Neural progenitor cell (in vitro differentiated cells): ENCODE measurements at regions not wholly inside any gene's neighbourhood (a gene's known extent, or its start where the extent isn't known, plus 50 kb on each side); places are given as distances from the start of the nearest gene placed in this dataset.

ENCODE experiments used
- DNase-seq: peaks from one replicate; pipeline ENCODE4 v3.0.0-alpha.2; 2016; ENCODE audit warnings: low spot score
- H2AFZ ChIP-seq: fragments of 200-600 bp; sonication (generic); replicated peaks from 2 replicates; pipeline ENCODE4 v1.6.1; 2016; ENCODE audit warnings: antibody characterized with exemption
- H3F3A ChIP-seq: fragments of 200-600 bp; sonication (generic); 2 replicates; pipeline ENCODE4 v1.6.1; 2016; ENCODE audit warnings: antibody characterized with exemption, low read depth
- H3K27ac ChIP-seq: fragments of 200-600 bp; sonication (generic); 2 replicates; pipeline ENCODE4 v1.5.1; 2016; ENCODE audit warnings: mild to moderate bottlenecking
- H3K27me3 ChIP-seq: fragments of 200-600 bp; sonication (generic); 2 replicates; pipeline ENCODE4 v1.6.1; 2016; ENCODE audit warnings: mild to moderate bottlenecking, moderate library complexity
- H3K36me3 ChIP-seq: fragments of 200-600 bp; sonication (generic); 2 replicates; pipeline ENCODE4 v1.5.1; 2016
- H3K4me1 ChIP-seq: fragments of 200-600 bp; sonication (generic); 2 replicates; pipeline ENCODE4 v1.6.1; 2016; ENCODE audit warnings: mixed run types
- H3K4me2 ChIP-seq: fragments of 200-600 bp; sonication (generic); 2 replicates; pipeline ENCODE4 v1.6.1; 2016
- H3K4me3 ChIP-seq: fragments of 200-600 bp; sonication (generic); 2 replicates; pipeline ENCODE4 v1.5.1; 2016
- H3K79me2 ChIP-seq: fragments of 200-600 bp; sonication (generic); 2 replicates; pipeline ENCODE4 v1.6.1; 2016; ENCODE audit warnings: low read depth
- H3K9ac ChIP-seq: fragments of 200-600 bp; sonication (generic); 2 replicates; pipeline ENCODE4 v1.6.1; 2016
- H3K9me3 ChIP-seq: fragments of 200-600 bp; sonication (generic); 2 replicates; pipeline ENCODE4 v1.5.1; 2016; ENCODE audit warnings: low read depth
- H4K20me1 ChIP-seq: fragments of 200-600 bp; sonication (generic); 2 replicates; pipeline ENCODE4 v1.6.1; 2016; ENCODE audit warnings: low read depth
- H3K27ac Mint-ChIP-seq: 3 replicates; pipeline ENCODE4 v1.8.0; 2021; ENCODE audit warnings: mixed read lengths
- H3K27me3 Mint-ChIP-seq: 2 replicates; pipeline ENCODE4 v1.8.0; 2022; ENCODE audit warnings: low read depth, mild to moderate bottlenecking, inconsistent platforms, moderate library complexity, mixed read lengths; ENCODE audit not compliant: insufficient read depth
- H3K36me3 Mint-ChIP-seq: 3 replicates; pipeline ENCODE4 v1.8.0; 2021; ENCODE audit warnings: mixed read lengths
- H3K4me1 Mint-ChIP-seq: 3 replicates; pipeline ENCODE4 v1.8.0; 2021; ENCODE audit warnings: mixed read lengths
- H3K4me3 Mint-ChIP-seq: 3 replicates; pipeline ENCODE4 v1.8.0; 2021; ENCODE audit warnings: mild to moderate bottlenecking, moderate library complexity, mixed read lengths
- H3K9me3 Mint-ChIP-seq: 3 replicates; pipeline ENCODE4 v1.8.0; 2020; ENCODE audit warnings: mixed read lengths
- EZH2 ChIP-seq: fragments of 200-600 bp; sonication (generic); IDR thresholded peaks from 2 replicates; pipeline ENCODE4 v1.6.1; 2017; ENCODE audit warnings: antibody characterized with exemption, mild to moderate bottlenecking, moderate library complexity
- EZH2phosphoT487 ChIP-seq: fragments of 200-600 bp; sonication (generic); IDR thresholded peaks from 2 replicates; pipeline ENCODE4 v1.6.1; 2017; ENCODE audit warnings: antibody characterized with exemption
- TF ChIP-seq, protein P1 (sequence below): fragments of 200-600 bp; sonication (generic); IDR thresholded peaks from 2 replicates; pipeline ENCODE4 v1.5.1; 2017; ENCODE audit warnings: antibody characterized with exemption, mild to moderate bottlenecking

DNA sequence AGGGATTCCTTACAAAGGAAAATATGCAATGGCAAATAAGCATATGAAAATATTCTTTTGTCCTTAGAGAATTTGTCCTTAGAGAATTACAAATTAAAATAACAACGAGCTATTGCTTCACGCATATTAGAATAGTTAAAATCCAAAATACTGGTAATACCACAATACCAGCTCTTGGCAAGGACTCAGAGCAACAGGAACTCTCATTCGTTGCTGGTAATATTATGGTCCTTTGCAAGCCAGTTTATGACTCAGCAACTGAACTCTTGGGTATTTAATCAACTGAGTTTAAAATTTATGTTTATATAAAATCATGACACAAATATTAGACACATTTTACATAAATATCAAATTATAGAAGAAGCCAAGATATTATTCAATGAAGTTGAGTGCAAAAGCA is 1730.4 kb downstream of the SI start:
- no peaks in the 10 kb centered on the region for H3F3A ChIP-seq
- no peaks in the 10 kb centered on the region for H3K27me3 Mint-ChIP-seq
- no peaks in the 10 kb centered on the region for H3K27me3 ChIP-seq
- H2AFZ ChIP-seq, result no peak overlapping the region
- no peaks in the 10 kb centered on the region for H3K36me3 Mint-ChIP-seq
- H3K9me3 Mint-ChIP-seq, result no peaks in the 10 kb centered on the region
- no peaks in the 10 kb centered on the region for H3K79me2 ChIP-seq
- H3K36me3 ChIP-seq, result no peaks in the 10 kb centered on the region
- no peaks in the 10 kb centered on the region for H3K4me1 Mint-ChIP-seq
- no peak overlapping the region for H3K27ac ChIP-seq
- H3K4me3 Mint-ChIP-seq, result no peak overlapping the region
- H3K9ac ChIP-seq, result no peak overlapping the region
- H3K4me3 ChIP-seq, result no peak overlapping the region
- no peak overlapping the region for H3K4me2 ChIP-seq
- TF ChIP-seq EZH2, result no peak
- TF ChIP-seq EZH2phosphoT487, result no peak
- TF ChIP-seq, protein P1, sequence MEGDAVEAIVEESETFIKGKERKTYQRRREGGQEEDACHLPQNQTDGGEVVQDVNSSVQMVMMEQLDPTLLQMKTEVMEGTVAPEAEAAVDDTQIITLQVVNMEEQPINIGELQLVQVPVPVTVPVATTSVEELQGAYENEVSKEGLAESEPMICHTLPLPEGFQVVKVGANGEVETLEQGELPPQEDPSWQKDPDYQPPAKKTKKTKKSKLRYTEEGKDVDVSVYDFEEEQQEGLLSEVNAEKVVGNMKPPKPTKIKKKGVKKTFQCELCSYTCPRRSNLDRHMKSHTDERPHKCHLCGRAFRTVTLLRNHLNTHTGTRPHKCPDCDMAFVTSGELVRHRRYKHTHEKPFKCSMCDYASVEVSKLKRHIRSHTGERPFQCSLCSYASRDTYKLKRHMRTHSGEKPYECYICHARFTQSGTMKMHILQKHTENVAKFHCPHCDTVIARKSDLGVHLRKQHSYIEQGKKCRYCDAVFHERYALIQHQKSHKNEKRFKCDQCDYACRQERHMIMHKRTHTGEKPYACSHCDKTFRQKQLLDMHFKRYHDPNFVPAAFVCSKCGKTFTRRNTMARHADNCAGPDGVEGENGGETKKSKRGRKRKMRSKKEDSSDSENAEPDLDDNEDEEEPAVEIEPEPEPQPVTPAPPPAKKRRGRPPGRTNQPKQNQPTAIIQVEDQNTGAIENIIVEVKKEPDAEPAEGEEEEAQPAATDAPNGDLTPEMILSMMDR, result no peak
- no peak for DNase-seq
- no peaks in the 10 kb centered on the region for H3K9me3 ChIP-seq
- H4K20me1 ChIP-seq, result no peaks in the 10 kb centered on the region
- H3K4me1 ChIP-seq, result no peaks in the 10 kb centered on the region
- no peak overlapping the region for H3K27ac Mint-ChIP-seq

DNA sequence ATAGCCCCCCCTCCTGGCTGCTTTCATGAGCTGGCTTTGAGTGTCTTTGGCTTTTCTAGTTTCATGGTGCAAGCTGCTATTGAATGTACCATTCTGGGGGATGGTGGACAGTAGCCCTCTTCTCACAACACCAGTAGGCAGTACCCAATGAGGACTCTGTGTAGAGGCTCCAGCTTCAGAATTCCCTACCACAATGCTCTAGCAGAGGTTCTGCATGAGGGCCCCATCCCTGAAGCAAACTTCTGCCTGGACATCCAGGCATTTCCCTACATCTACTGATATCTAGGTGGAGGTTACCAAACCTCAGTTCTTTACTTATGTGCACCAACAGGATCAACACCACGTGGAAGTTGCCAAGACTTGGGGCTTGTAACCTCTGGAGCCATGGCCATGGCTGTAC is 1742.9 kb downstream of the SI start:
- no peaks in the 10 kb centered on the region for H3K4me1 ChIP-seq
- no peaks in the 10 kb centered on the region for H3K79me2 ChIP-seq
- H3K27ac ChIP-seq, result no peak overlapping the region
- Mint-ChIP-seq H3K4me3 (no peak overlapping the region), H3K36me3 (no peaks in the 10 kb centered on the region), H3K9me3 (peaks cover 16% of the 10 kb centered on the region), H3K27me3 (peaks cover 3% of the 10 kb centered on the region), H3K4me1 (no peaks in the 10 kb centered on the region), H3K27ac (no peak overlapping the region)
- H3K4me3 ChIP-seq, result no peak overlapping the region
- no peaks in the 10 kb centered on the region for H4K20me1 ChIP-seq
- no peak overlapping the region for H3K4me2 ChIP-seq
- H3F3A ChIP-seq, result no peaks in the 10 kb centered on the region
- no peak for DNase-seq
- no peaks in the 10 kb centered on the region for H3K9me3 ChIP-seq
- no peaks in the 10 kb centered on the region for H3K27me3 ChIP-seq
- H3K36me3 ChIP-seq, result no peaks in the 10 kb centered on the region
- H3K9ac ChIP-seq, result no peak overlapping the region
- TF ChIP-seq, protein P1, result no peak
- TF ChIP-seq EZH2phosphoT487, result no peak
- TF ChIP-seq EZH2, result no peak
- H2AFZ ChIP-seq, result no peak overlapping the region

DNA sequence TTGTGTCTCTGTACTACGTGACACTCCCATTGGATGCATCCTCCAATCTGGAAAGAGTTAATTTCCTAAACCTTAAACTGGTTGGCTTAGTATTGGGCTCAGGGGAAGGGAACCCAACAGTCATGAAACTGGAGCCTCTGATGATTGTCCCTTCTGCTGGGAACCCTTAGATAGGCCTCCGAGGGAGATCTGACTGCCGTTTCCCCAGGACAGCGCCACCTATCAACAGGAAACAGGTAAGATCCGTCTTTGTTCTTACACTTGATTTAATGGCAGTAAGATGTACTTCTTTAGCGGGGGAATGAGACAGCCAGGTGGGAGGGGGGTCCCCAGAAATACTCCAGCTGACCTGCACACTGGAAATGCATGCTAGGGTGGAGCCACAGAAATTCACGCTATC is 1749.6 kb downstream of the SI start:
- Mint-ChIP-seq H3K9me3 (peaks cover 8% of the 10 kb centered on the region), H3K27me3 (no peaks in the 10 kb centered on the region), H3K4me1 (no peaks in the 10 kb centered on the region), H3K36me3 (no peaks in the 10 kb centered on the region), H3K27ac (no peak overlapping the region), H3K4me3 (no peak overlapping the region)
- Histone ChIP-seq H3K9me3 (no peaks in the 10 kb centered on the region), H3K79me2 (no peaks in the 10 kb centered on the region), H3K4me2 (no peak overlapping the region), H3K36me3 (no peaks in the 10 kb centered on the region), H3F3A (no peaks in the 10 kb centered on the region), H3K4me3 (no peak overlapping the region), H3K27me3 (no peaks in the 10 kb centered on the region), H3K4me1 (no peaks in the 10 kb centered on the region), H2AFZ (peak overlapping the region; percentile 34), H3K9ac (no peak overlapping the region), H3K27ac (no peak overlapping the region), H4K20me1 (no peaks in the 10 kb centered on the region)
- peak; percentile 25 for DNase-seq
- TF ChIP-seq, protein P1, result peak; percentile 39
- TF ChIP-seq EZH2, result no peak

DNA sequence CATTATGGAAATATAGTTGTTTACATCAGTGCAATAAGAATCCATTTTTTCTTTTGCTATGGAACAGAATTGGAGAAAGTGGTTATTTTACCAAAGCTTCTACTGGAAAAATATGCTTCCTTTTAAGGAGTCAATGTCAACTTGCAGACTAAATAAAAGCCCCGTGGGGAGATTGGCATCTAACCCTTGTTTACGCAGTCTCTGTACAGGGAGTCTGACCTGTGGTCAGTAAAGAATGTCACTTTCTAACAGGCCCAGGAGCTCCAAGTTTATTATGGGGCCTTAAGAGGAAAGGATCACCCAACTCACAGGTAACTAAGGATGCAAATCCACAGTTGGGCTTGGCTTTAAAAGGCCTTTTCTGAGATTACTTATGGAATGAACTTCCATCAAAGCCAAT is 1751.2 kb downstream of the SI start:
- no peaks in the 10 kb centered on the region for H3K27me3 Mint-ChIP-seq
- Histone ChIP-seq H3K4me2 (no peak overlapping the region), H3K36me3 (no peaks in the 10 kb centered on the region), H3K27ac (no peak overlapping the region), H4K20me1 (no peaks in the 10 kb centered on the region), H3K27me3 (no peaks in the 10 kb centered on the region), H3K9me3 (no peaks in the 10 kb centered on the region), H3K9ac (no peak overlapping the region), H3K4me3 (no peak overlapping the region), H3K4me1 (no peaks in the 10 kb centered on the region), H3F3A (no peaks in the 10 kb centered on the region), H3K79me2 (no peaks in the 10 kb centered on the region), H2AFZ (no peak overlapping the region)
- no peak for TF ChIP-seq EZH2phosphoT487
- TF ChIP-seq, protein P1, result no peak
- no peak for TF ChIP-seq EZH2
- H3K36me3 Mint-ChIP-seq, result no peaks in the 10 kb centered on the region
- DNase-seq, result no peak
- H3K27ac Mint-ChIP-seq, result no peak overlapping the region
- peaks cover 5% of the 10 kb centered on the region for H3K9me3 Mint-ChIP-seq
- H3K4me3 Mint-ChIP-seq, result no peak overlapping the region
- no peaks in the 10 kb centered on the region for H3K4me1 Mint-ChIP-seq
